K562 (cell line): ENCODE measurements at regions not wholly inside any gene's neighbourhood (a gene's known extent, or its start where the extent isn't known, plus 50 kb on each side); places are given as distances from the start of the nearest gene placed in this dataset.

Source experiments
- ATAC-seq: fragments of 200-7000 bp; cut with Tn5 transposase; 3 replicates; pipeline ENCODE4 v1.9.1; 2020; ENCODE audit warnings: moderate library complexity
- BruUV-seq: library from RNA; stranded (reverse); fragments of 400-500 nt; replicated peaks from 2 replicates; lab custom pipeline; 2021; lab: Mats Ljungman, UMichigan
- CTCF ChIA-PET: fragments of 300-600 bp; formaldehyde crosslinking; extraction: SDS; loops from one replicate; lab custom pipeline; 2021; ENCODE audit warnings: low intra/inter-chr PET ratio; lab: Yijun Ruan, JAX
- POLR2A ChIA-PET: fragments of 300-600, 350-650 bp; sonication (Branson Sonifier 250); formaldehyde crosslinking; extraction: SDS; loops from one replicate; lab custom pipeline; 2021; ENCODE audit warnings: antibody characterized with exemption, inconsistent platforms; lab: Yijun Ruan, JAX
- DNase-seq, 4 experiments: peaks; one replicate each; pipeline versions ENCODE4 v3.0.0 to v3.0.0-alpha.2; 2011 to 2018; ENCODE audit warnings: low spot score in 3 of 4, mixed read lengths in 3 of 4; ENCODE audit errors: extremely low read depth in 1 of 4
- FAIRE-seq: peaks from 2 replicates; lab custom pipeline; 2011; peaks lifted over from hg19 to GRCh38; lab: Jason Lieb, UNC
- H2AFZ ChIP-seq: 2 replicates; pipeline ENCODE4 v1.6.0; 2011; ENCODE audit warnings: low read depth, low read length, control low read depth, inconsistent platforms
- H3K27ac ChIP-seq: fragments of 200-600 bp; 3 replicates; pipeline ENCODE4 v1.8.0; 2011; ENCODE audit warnings: low read depth, mild to moderate bottlenecking, control low read depth, inconsistent platforms, low read length, moderate library complexity, mixed read lengths; ENCODE audit errors: extremely low read depth
- H3K27me3 ChIP-seq, 2 experiments: fragments of 300-600 bp in 1 of 2; 2 replicates in 1 of 2; 3 replicates in 1 of 2; pipeline versions ENCODE4 v1.6.0 to v1.8.0; 2011; ENCODE audit warnings: inconsistent platforms in 2 of 2, low read length in 2 of 2, mild to moderate bottlenecking in 1 of 2, mixed read lengths in 1 of 2, moderate library complexity in 1 of 2; ENCODE audit not compliant: control insufficient read depth in 2 of 2, insufficient read depth in 2 of 2
- H3K36me3 ChIP-seq: fragments of 300-600 bp; 3 replicates; pipeline ENCODE4 v1.8.0; 2011; ENCODE audit warnings: mild to moderate bottlenecking, low read length, inconsistent platforms; ENCODE audit not compliant: control insufficient read depth, insufficient read depth
- H3K4me1 ChIP-seq, 2 experiments: fragments of 200-600 bp in 1 of 2; replicated peaks in 1 of 2; 2 replicates in 1 of 2; 3 replicates in 1 of 2; pipeline versions ENCODE4 v1.5.1 to v1.8.0; 2011; ENCODE audit warnings: inconsistent platforms in 2 of 2, low read length in 2 of 2, mild to moderate bottlenecking in 1 of 2, mixed read lengths in 1 of 2, moderate library complexity in 1 of 2; ENCODE audit not compliant: control insufficient read depth in 2 of 2, insufficient read depth in 2 of 2
- H3K4me2 ChIP-seq: 2 replicates; pipeline ENCODE4 v1.6.1; 2011; ENCODE audit warnings: low read length, control low read depth, inconsistent platforms, mixed read lengths; ENCODE audit not compliant: insufficient read depth
- H3K4me3 ChIP-seq: fragments of 200-600 bp; sonication (generic), shearing (Covaris generic); 2 replicates; pipeline ENCODE4 v1.5.1; 2016; ENCODE audit warnings: control low read depth, inconsistent platforms
- H3K79me2 ChIP-seq: fragments of 200-600 bp; 3 replicates; pipeline ENCODE4 v1.8.0; 2011; ENCODE audit warnings: low read length, inconsistent platforms; ENCODE audit not compliant: control insufficient read depth, insufficient read depth
- H3K9ac ChIP-seq, 2 experiments: 2 replicates each; pipeline versions ENCODE4 v1.6.0 to v1.6.1; 2011; ENCODE audit warnings: low read depth in 2 of 2, low read length in 2 of 2, control low read depth in 1 of 2, inconsistent platforms in 1 of 2, mild to moderate bottlenecking in 1 of 2, mixed read lengths in 1 of 2; ENCODE audit not compliant: insufficient read depth in 1 of 2
- H3K9me1 ChIP-seq: one replicate; pipeline ENCODE4 v1.6.0; 2011; ENCODE audit warnings: inconsistent platforms, mild to moderate bottlenecking, low read length, moderate library complexity; ENCODE audit not compliant: control insufficient read depth, insufficient read depth
- H3K9me3 ChIP-seq: replicated peaks from 2 replicates; pipeline ENCODE4 v1.5.1; 2011; ENCODE audit warnings: low read depth, low read length, inconsistent platforms; ENCODE audit not compliant: control insufficient read depth, insufficient read depth
- H4K20me1 ChIP-seq: replicated peaks from 2 replicates; pipeline ENCODE4 v1.6.1; 2011; ENCODE audit warnings: low read length, inconsistent platforms, mixed read lengths; ENCODE audit not compliant: control insufficient read depth, insufficient read depth
- ELF4 ChIP-seq: fragments of 450-650 bp; formaldehyde crosslinking; IDR thresholded peaks from 2 replicates; pipeline ENCODE4 v1.4.0; 2022; ENCODE audit warnings: missing genetic modification characterization
- ELK1 ChIP-seq: sonication (generic); formaldehyde crosslinking; IDR thresholded peaks from 2 replicates; pipeline ENCODE4 v1.8.1; 2022; ENCODE audit warnings: missing genetic modification reagents
- HDAC6 ChIP-seq: IDR thresholded peaks from 2 replicates; pipeline ENCODE4 v1.6.1; 2012; ENCODE audit warnings: low read depth, mild to moderate bottlenecking, control low read depth, inconsistent platforms, low read length, moderate library complexity
- HMG20B ChIP-seq: fragments of 250-450 bp; sonication (Bioruptor Pico); IDR thresholded peaks from 2 replicates; pipeline ENCODE4 v1.5.0; 2021; ENCODE audit warnings: mild to moderate bottlenecking
- PHF20 ChIP-seq: fragments of 450-650 bp; IDR thresholded peaks from 2 replicates; pipeline ENCODE4 v1.6.1; 2018; ENCODE audit not compliant: partially characterized antibody
- POU5F1 ChIP-seq: fragments of 150-350 bp; IDR thresholded peaks from 2 replicates; pipeline ENCODE4 v1.6.1; 2014; ENCODE audit warnings: borderline replicate concordance, low read length, low read depth, mild to moderate bottlenecking; ENCODE audit not compliant: partially characterized antibody
- RERE ChIP-seq: sonication (generic); formaldehyde crosslinking; IDR thresholded peaks from 2 replicates; pipeline ENCODE4 v1.8.0; 2023; ENCODE audit warnings: missing genetic modification reagents, mild to moderate bottlenecking, borderline replicate concordance
- SREBF2 ChIP-seq: sonication (generic); formaldehyde crosslinking; IDR thresholded peaks from 2 replicates; pipeline ENCODE4 v1.4.0; 2020; ENCODE audit warnings: mild to moderate bottlenecking, missing genetic modification reagents
- SUPT5H ChIP-seq: fragments of 450-650 bp; IDR thresholded peaks from 2 replicates; pipeline ENCODE4 v1.6.1; 2016
- ZFP30 ChIP-seq: fragments of 250-450 bp; sonication (Bioruptor Pico); IDR thresholded peaks from 2 replicates; pipeline ENCODE4 v1.8.0; 2022; ENCODE audit warnings: moderate library complexity, mild to moderate bottlenecking, inconsistent platforms, borderline replicate concordance
- ZNF23 ChIP-seq: fragments of 250-450 bp; sonication (Bioruptor Pico); IDR thresholded peaks from 2 replicates; pipeline ENCODE4 v1.4.0; 2020; ENCODE audit warnings: mild to moderate bottlenecking
- ZNF583 ChIP-seq: fragments of 250-450 bp; sonication (Bioruptor Pico); IDR thresholded peaks from 2 replicates; pipeline ENCODE4 v1.4.0; 2020
- WGBS: fragments of 100-300 bp; shearing (Covaris generic); methylation state at CpG from one replicate; pipeline ENCODE4 v1.1.6; 2016; ENCODE audit warnings: low coverage, mixed read lengths; ENCODE audit not compliant: insufficient coverage; ENCODE audit errors: missing lambda C conversion rate; 5-methylcytosine and 5-hydroxymethylcytosine counted together
- in situ Hi-C: fragments of 300-500 bp; cut with MboI; formaldehyde crosslinking; loops from 4 replicates; pipeline ENCODE4 v1.15.0; 2018; ENCODE audit warnings: inconsistent platforms, mixed read lengths
- intact Hi-C: fragments of 100-400 bp; cut with micrococcal nuclease; formaldehyde crosslinking; loops from 2 replicates; pipeline ENCODE4 v1.14.2; 2022
- TF ChIP-seq, protein P1 (sequence below), 2 experiments: fragments of 150-350 bp in 1 of 2; IDR thresholded peaks; 2 replicates each; pipeline ENCODE4 v1.6.1; 2012 to 2016; ENCODE audit warnings: low read depth in 2 of 2, low read length in 2 of 2, mild to moderate bottlenecking in 1 of 2, moderate library complexity in 1 of 2

GRCh38 chr6:105926318-105926717, 159.8 kb upstream of the PRDM1 start:
- peaks cover 17 to 28% of the 10 kb centered on the region in 2 experiments for H3K27me3 ChIP-seq
- H3K4me2 ChIP-seq, result no peak overlapping the region
- no TSS peak for BruUV-seq
- no peaks in the 10 kb centered on the region for H3K4me1 ChIP-seq
- intact Hi-C loops (no loop called here), in situ Hi-C loops (no loop called here)
- H3K9ac ChIP-seq, result no peak overlapping the region
- no peak for FAIRE-seq
- H3K27ac ChIP-seq, result no peak overlapping the region
- H3K79me2 ChIP-seq, result no peaks in the 10 kb centered on the region
- 0% methylated on average over 1 of the region's 1 CpG for WGBS
- no peak overlapping the region for H2AFZ ChIP-seq
- no peak overlapping the region for H3K4me3 ChIP-seq
- H4K20me1 ChIP-seq, result no peaks in the 10 kb centered on the region
- no peak for ATAC-seq
- ChIA-PET CTCF (no interaction called here), POLR2A (no interaction called here)
- no peaks in the 10 kb centered on the region for H3K36me3 ChIP-seq
- no peaks in the 10 kb centered on the region for H3K9me1 ChIP-seq
- H3K9me3 ChIP-seq, result no peaks in the 10 kb centered on the region
- DNase-seq, result no peak
- no peak for TF ChIP-seq HMG20B (CRISPR knock-in tag)
- TF ChIP-seq SREBF2, result no peak
- TF ChIP-seq PHF20, result no peak
- no peak for TF ChIP-seq ZNF23 (CRISPR knock-in tag)
- no peak for TF ChIP-seq ELK1 (CRISPR knock-in tag)
- TF ChIP-seq RERE, result no peak
- no peak for TF ChIP-seq POU5F1
- no peak for TF ChIP-seq SUPT5H
- no peak for TF ChIP-seq ZNF583 (CRISPR knock-in tag)
- TF ChIP-seq ELF4 (CRISPR knock-in tag), result no peak
- TF ChIP-seq HDAC6, result no peak
- TF ChIP-seq, protein P1, sequence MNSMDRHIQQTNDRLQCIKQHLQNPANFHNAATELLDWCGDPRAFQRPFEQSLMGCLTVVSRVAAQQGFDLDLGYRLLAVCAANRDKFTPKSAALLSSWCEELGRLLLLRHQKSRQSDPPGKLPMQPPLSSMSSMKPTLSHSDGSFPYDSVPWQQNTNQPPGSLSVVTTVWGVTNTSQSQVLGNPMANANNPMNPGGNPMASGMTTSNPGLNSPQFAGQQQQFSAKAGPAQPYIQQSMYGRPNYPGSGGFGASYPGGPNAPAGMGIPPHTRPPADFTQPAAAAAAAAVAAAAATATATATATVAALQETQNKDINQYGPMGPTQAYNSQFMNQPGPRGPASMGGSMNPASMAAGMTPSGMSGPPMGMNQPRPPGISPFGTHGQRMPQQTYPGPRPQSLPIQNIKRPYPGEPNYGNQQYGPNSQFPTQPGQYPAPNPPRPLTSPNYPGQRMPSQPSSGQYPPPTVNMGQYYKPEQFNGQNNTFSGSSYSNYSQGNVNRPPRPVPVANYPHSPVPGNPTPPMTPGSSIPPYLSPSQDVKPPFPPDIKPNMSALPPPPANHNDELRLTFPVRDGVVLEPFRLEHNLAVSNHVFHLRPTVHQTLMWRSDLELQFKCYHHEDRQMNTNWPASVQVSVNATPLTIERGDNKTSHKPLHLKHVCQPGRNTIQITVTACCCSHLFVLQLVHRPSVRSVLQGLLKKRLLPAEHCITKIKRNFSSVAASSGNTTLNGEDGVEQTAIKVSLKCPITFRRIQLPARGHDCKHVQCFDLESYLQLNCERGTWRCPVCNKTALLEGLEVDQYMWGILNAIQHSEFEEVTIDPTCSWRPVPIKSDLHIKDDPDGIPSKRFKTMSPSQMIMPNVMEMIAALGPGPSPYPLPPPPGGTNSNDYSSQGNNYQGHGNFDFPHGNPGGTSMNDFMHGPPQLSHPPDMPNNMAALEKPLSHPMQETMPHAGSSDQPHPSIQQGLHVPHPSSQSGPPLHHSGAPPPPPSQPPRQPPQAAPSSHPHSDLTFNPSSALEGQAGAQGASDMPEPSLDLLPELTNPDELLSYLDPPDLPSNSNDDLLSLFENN (IDR thresholded peaks at IDR 0.05; ENCODE audit: low read depth in 2 of 2, low read length in 2 of 2), result no peak
- TF ChIP-seq ZFP30 (CRISPR knock-in tag), result no peak
